HepG2 (cell line): ENCODE measurements at regions not wholly inside any gene's neighbourhood (a gene's known extent, or its start where the extent isn't known, plus 50 kb on each side); places are given as distances from the start of the nearest gene placed in this dataset.

ENCODE experiments used
- CSRNP1 ChIP-seq: sonication (generic); formaldehyde crosslinking; IDR thresholded peaks from 2 replicates; pipeline ENCODE4 v1.8.1; 2023; ENCODE audit warnings: mild to moderate bottlenecking, missing genetic modification reagents
- HCFC1 ChIP-seq: fragments of 150-350 bp; IDR thresholded peaks from 2 replicates; pipeline ENCODE4 v1.6.1; 2014; ENCODE audit warnings: low read depth, low read length
- HDAC6 ChIP-seq: fragments of 200-600 bp; sonication (generic); IDR thresholded peaks from 2 replicates; pipeline ENCODE4 v1.7.0; 2017; ENCODE audit warnings: mild to moderate bottlenecking, antibody characterized with exemption, low read length, low read depth
- IRF1 ChIP-seq: sonication (generic); formaldehyde crosslinking; IDR thresholded peaks from 2 replicates; pipeline ENCODE4 v1.4.0; 2020; ENCODE audit warnings: low read depth, mild to moderate bottlenecking, missing genetic modification reagents
- IRF2 ChIP-seq: IDR thresholded peaks from 2 replicates; pipeline ENCODE4 v1.6.1; 2018; ENCODE audit warnings: missing genetic modification reagents, missing compliant biosample characterization
- NBN ChIP-seq: fragments of 450-650 bp; conservative IDR thresholded peaks from 2 replicates; pipeline ENCODE4 v1.6.1; 2017
- PAX8 ChIP-seq: sonication (generic); formaldehyde crosslinking; IDR thresholded peaks from 2 replicates; pipeline ENCODE4 v1.8.0; 2022; ENCODE audit warnings: mild to moderate bottlenecking, missing genetic modification reagents, borderline replicate concordance
- TBX3 ChIP-seq: fragments of 450-650 bp; IDR thresholded peaks from 2 replicates; pipeline ENCODE4 v1.6.1; 2017; ENCODE audit warnings: antibody characterized with exemption, mild to moderate bottlenecking, inconsistent platforms, borderline replicate concordance
- XBP1 ChIP-seq: sonication (generic); formaldehyde crosslinking; IDR thresholded peaks from 2 replicates; pipeline ENCODE4 v1.5.0; 2020; ENCODE audit warnings: missing genetic modification reagents
- ZBTB26 ChIP-seq: IDR thresholded peaks from 2 replicates; pipeline ENCODE4 v1.6.1; 2016; ENCODE audit warnings: missing compliant biosample characterization, missing genetic modification reagents, borderline replicate concordance
- ZBTB7B ChIP-seq: sonication (generic); formaldehyde crosslinking; IDR thresholded peaks from 2 replicates; pipeline ENCODE4 v1.4.0; 2020; ENCODE audit warnings: missing genetic modification reagents
- ZKSCAN8 ChIP-seq: IDR thresholded peaks from 2 replicates; pipeline ENCODE4 v1.6.1; 2016; ENCODE audit warnings: borderline replicate concordance, missing genetic modification reagents, missing compliant biosample characterization
- ZNF598 ChIP-seq: sonication (generic); formaldehyde crosslinking; IDR thresholded peaks from 2 replicates; pipeline ENCODE4 v1.5.1; 2020; ENCODE audit warnings: mild to moderate bottlenecking, missing genetic modification reagents, borderline replicate concordance
- ZNF850 ChIP-seq: sonication (generic); formaldehyde crosslinking; conservative IDR thresholded peaks from 2 replicates; pipeline ENCODE4 v1.9.0; 2021; ENCODE audit warnings: mild to moderate bottlenecking, missing genetic modification reagents
- ZSCAN22 ChIP-seq: sonication (generic); formaldehyde crosslinking; IDR thresholded peaks from 2 replicates; pipeline ENCODE4 v1.4.0; 2020; ENCODE audit warnings: mild to moderate bottlenecking, missing genetic modification reagents
- TF ChIP-seq, protein P1 (sequence below): sonication (generic); formaldehyde crosslinking; IDR thresholded peaks from 2 replicates; pipeline ENCODE4 v1.9.0; 2021; ENCODE audit warnings: missing genetic modification reagents, borderline replicate concordance
- TF ChIP-seq, protein P2 (sequence below): sonication (generic); formaldehyde crosslinking; IDR thresholded peaks from 2 replicates; pipeline ENCODE4 v1.5.0; 2020; ENCODE audit warnings: mild to moderate bottlenecking, missing genetic modification reagents, borderline replicate concordance

DNA sequence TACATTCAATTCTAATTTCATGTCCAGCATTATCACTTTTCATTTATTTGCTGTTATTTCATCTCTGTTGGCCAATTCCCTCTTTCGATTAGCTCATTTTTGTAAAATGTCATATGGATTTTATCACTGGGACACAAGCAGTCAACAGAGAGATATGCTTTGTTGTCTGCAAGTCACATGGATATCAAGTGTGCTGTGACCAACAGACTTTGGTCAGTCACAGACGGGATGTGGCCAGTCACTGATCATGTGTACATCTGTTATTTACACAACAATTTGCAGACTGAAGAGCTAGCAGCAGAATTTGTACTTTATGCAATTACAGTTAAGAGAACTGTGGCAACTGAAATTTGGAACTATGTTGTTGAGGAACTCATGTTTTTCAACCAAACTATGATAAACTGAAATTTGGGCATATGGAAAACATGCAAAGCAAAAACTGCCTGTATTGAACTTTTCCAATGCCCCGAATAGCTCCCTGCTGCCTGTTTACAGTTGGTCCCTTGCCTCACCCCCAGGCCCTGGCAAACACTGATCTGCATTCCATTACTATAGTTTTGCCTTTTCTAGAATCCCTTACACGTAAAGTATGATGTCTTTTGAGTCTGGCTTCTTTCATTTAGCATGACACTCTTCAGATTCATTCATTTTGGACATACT, 104.4 kb downstream of the RPL22L1 start (continued):
- TF ChIP-seq, protein P1, sequence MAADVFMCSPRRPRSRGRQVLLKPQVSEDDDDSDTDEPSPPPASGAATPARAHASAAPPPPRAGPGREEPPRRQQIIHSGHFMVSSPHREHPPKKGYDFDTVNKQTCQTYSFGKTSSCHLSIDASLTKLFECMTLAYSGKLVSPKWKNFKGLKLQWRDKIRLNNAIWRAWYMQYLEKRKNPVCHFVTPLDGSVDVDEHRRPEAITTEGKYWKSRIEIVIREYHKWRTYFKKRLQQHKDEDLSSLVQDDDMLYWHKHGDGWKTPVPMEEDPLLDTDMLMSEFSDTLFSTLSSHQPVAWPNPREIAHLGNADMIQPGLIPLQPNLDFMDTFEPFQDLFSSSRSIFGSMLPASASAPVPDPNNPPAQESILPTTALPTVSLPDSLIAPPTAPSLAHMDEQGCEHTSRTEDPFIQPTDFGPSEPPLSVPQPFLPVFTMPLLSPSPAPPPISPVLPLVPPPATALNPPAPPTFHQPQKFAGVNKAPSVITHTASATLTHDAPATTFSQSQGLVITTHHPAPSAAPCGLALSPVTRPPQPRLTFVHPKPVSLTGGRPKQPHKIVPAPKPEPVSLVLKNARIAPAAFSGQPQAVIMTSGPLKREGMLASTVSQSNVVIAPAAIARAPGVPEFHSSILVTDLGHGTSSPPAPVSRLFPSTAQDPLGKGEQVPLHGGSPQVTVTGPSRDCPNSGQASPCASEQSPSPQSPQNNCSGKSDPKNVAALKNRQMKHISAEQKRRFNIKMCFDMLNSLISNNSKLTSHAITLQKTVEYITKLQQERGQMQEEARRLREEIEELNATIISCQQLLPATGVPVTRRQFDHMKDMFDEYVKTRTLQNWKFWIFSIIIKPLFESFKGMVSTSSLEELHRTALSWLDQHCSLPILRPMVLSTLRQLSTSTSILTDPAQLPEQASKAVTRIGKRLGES (CRISPR knock-in tag): 0 out of 2 replicates have a peak, but pooled peaks have one; percentile 51
- TF ChIP-seq IRF1: no peak
- no peak for TF ChIP-seq ZKSCAN8 (CRISPR knock-in tag)
- TF ChIP-seq HCFC1: no peak
- 0 out of 2 replicates have a peak, but pooled peaks have one; percentile 34 for TF ChIP-seq IRF2 (CRISPR knock-in tag)
- TF ChIP-seq TBX3: peak; percentile 61; the same call in 1 of the 2 replicates
- TF ChIP-seq ZNF598 (CRISPR knock-in tag): no peak
- TF ChIP-seq, protein P2, sequence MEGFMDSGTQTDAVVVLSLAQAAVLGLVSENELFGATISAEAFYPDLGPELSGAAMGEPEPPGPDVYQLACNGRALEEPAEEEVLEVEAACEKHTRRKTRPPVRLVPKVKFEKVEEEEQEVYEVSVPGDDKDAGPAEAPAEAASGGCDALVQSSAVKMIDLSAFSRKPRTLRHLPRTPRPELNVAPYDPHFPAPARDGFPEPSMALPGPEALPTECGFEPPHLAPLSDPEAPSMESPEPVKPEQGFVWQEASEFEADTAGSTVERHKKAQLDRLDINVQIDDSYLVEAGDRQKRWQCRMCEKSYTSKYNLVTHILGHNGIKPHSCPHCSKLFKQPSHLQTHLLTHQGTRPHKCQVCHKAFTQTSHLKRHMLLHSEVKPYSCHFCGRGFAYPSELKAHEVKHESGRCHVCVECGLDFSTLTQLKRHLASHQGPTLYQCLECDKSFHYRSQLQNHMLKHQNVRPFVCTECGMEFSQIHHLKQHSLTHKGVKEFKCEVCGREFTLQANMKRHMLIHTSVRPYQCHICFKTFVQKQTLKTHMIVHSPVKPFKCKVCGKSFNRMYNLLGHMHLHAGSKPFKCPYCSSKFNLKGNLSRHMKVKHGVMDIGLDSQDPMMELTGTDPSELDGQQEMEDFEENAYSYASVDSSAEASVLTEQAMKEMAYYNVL (CRISPR knock-in tag): 0 out of 2 replicates have a peak, but pooled peaks have one; percentile 57
- no peak for TF ChIP-seq CSRNP1 (CRISPR knock-in tag)
- TF ChIP-seq ZBTB7B: no peak
- TF ChIP-seq ZSCAN22 (CRISPR knock-in tag): no peak
- TF ChIP-seq ZBTB26 (CRISPR knock-in tag): no peak
- TF ChIP-seq NBN: no peak
- no peak for TF ChIP-seq ZNF850 (CRISPR knock-in tag)
- TF ChIP-seq XBP1 (CRISPR knock-in tag): no peak
- TF ChIP-seq HDAC6: no peak
- no peak for TF ChIP-seq PAX8 (CRISPR knock-in tag)
